ENCODE measurements at regions not wholly inside any gene's neighbourhood (a gene's known extent, or its start where the extent isn't known, plus 50 kb on each side); places are given as distances from the start of the nearest gene placed in this dataset.

- TF ChIP-seq CTCF (IDR thresholded peaks at IDR 0.05) (no peak), POLR2A (IDR thresholded peaks at IDR 0.05) (no peak)
Observed at GRCh38 chr12:102549691-102550090, 69.3 kb upstream of the IGF1 start.

All from lower leg skin (tissue), 3 donors.